ENCODE measurements at regions not wholly inside any gene's neighbourhood (a gene's known extent, or its start where the extent isn't known, plus 50 kb on each side); places are given as distances from the start of the nearest gene placed in this dataset.
"Not testable (repeated sequence)": the region's sequence is repeated elsewhere in the genome, so short reads cannot be mapped to it uniquely, and the experiment has no call there.

GRCh38 chr1:176396604-176397395 lies 66.2 kb upstream of the PAPPA2 start:
- H3K27me3 ChIP-seq (ENCODE audit: insufficient read depth, low read length, poor library complexity, severe bottlenecking); H2AFZ ChIP-seq (ENCODE audit: low read length); H3F3A ChIP-seq (ENCODE audit: low read depth); H3K36me3 ChIP-seq (ENCODE audit: insufficient read depth, low read length); H3K4me2 ChIP-seq (ENCODE audit: low read depth, low read length, poor library complexity, severe bottlenecking); H3K4me1 ChIP-seq (ENCODE audit: insufficient read depth, low read length, poor library complexity, severe bottlenecking); H3K79me2 ChIP-seq (ENCODE audit: insufficient read depth, low read length); H3K9me3 ChIP-seq (ENCODE audit: insufficient read depth, low read depth, low read length); H3K9ac ChIP-seq (ENCODE audit: low read depth, low read length, poor library complexity, severe bottlenecking); H3K9me2 ChIP-seq (replicated peaks; ENCODE audit: low read depth, low read length); H3K4me3 ChIP-seq (ENCODE audit: low read length, poor library complexity, severe bottlenecking); H4K20me1 ChIP-seq (ENCODE audit: insufficient read depth, low read length, poor library complexity, severe bottlenecking): not testable (repeated sequence)

GRCh38 chr1:176391621-176392020 lies 71.4 kb upstream of the PAPPA2 start:
- H2AFZ ChIP-seq (ENCODE audit: low read length), result no peak overlapping the region
- H3K4me3 ChIP-seq (ENCODE audit: low read length, poor library complexity, severe bottlenecking), result no peak overlapping the region
- H3F3A ChIP-seq (ENCODE audit: low read depth), result no peaks in the 10 kb centered on the region
- no peak overlapping the region for H3K9ac ChIP-seq (ENCODE audit: low read depth, low read length, poor library complexity, severe bottlenecking)
- no peaks in the 10 kb centered on the region for H3K36me3 ChIP-seq (ENCODE audit: insufficient read depth, low read length)
- no peaks in the 10 kb centered on the region for H4K20me1 ChIP-seq (ENCODE audit: insufficient read depth, low read length, poor library complexity, severe bottlenecking)
- no peaks in the 10 kb centered on the region for H3K9me2 ChIP-seq (replicated peaks; ENCODE audit: low read depth, low read length)
- no peaks in the 10 kb centered on the region for H3K4me1 ChIP-seq (ENCODE audit: insufficient read depth, low read length, poor library complexity, severe bottlenecking)
- no peaks in the 10 kb centered on the region for H3K9me3 ChIP-seq (ENCODE audit: insufficient read depth, low read depth, low read length)
- TF ChIP-seq EZH2phosphoT487 (IDR thresholded peaks at IDR 0.05; ENCODE audit: borderline replicate concordance) (no peak), CTCF (conservative IDR thresholded peaks at IDR 0.05; ENCODE audit: low read length) (no peak)
- H3K79me2 ChIP-seq (ENCODE audit: insufficient read depth, low read length), result no peaks in the 10 kb centered on the region
- H3K27me3 ChIP-seq (ENCODE audit: insufficient read depth, low read length, poor library complexity, severe bottlenecking), result no peaks in the 10 kb centered on the region
- H3K4me2 ChIP-seq (ENCODE audit: low read depth, low read length, poor library complexity, severe bottlenecking), result no peak overlapping the region

- Histone ChIP-seq H3K9me3 (ENCODE audit: insufficient read depth, low read depth, low read length) (no peaks in the 10 kb centered on the region), H3K9me2 (replicated peaks; ENCODE audit: low read depth, low read length) (no peaks in the 10 kb centered on the region), H3K36me3 (ENCODE audit: insufficient read depth, low read length) (no peaks in the 10 kb centered on the region), H3K9ac (ENCODE audit: low read depth, low read length, poor library complexity, severe bottlenecking) (no peak overlapping the region), H3F3A (ENCODE audit: low read depth) (no peaks in the 10 kb centered on the region), H4K20me1 (ENCODE audit: insufficient read depth, low read length, poor library complexity, severe bottlenecking) (no peaks in the 10 kb centered on the region), H3K79me2 (ENCODE audit: insufficient read depth, low read length) (no peaks in the 10 kb centered on the region), H3K4me1 (ENCODE audit: insufficient read depth, low read length, poor library complexity, severe bottlenecking) (no peaks in the 10 kb centered on the region), H3K4me2 (ENCODE audit: low read depth, low read length, poor library complexity, severe bottlenecking) (no peak overlapping the region), H3K4me3 (ENCODE audit: low read length, poor library complexity, severe bottlenecking) (no peak overlapping the region), H3K27me3 (ENCODE audit: insufficient read depth, low read length, poor library complexity, severe bottlenecking) (no peaks in the 10 kb centered on the region), H2AFZ (ENCODE audit: low read length) (no peak overlapping the region)
- no peak for TF ChIP-seq CTCF (conservative IDR thresholded peaks at IDR 0.05; ENCODE audit: low read length)
- no peak for TF ChIP-seq EZH2phosphoT487 (IDR thresholded peaks at IDR 0.05; ENCODE audit: borderline replicate concordance)
Measured at GRCh38 chr1:176384841-176385240, 78.1 kb upstream of the PAPPA2 start.

- Histone ChIP-seq H3K4me3 (ENCODE audit: low read length, poor library complexity, severe bottlenecking) (no peak overlapping the region), H3K27me3 (ENCODE audit: insufficient read depth, low read length, poor library complexity, severe bottlenecking) (no peaks in the 10 kb centered on the region), H3K9me3 (ENCODE audit: insufficient read depth, low read depth, low read length) (no peaks in the 10 kb centered on the region), H3K9ac (ENCODE audit: low read depth, low read length, poor library complexity, severe bottlenecking) (no peak overlapping the region), H3F3A (ENCODE audit: low read depth) (no peaks in the 10 kb centered on the region), H2AFZ (ENCODE audit: low read length) (no peak overlapping the region), H3K36me3 (ENCODE audit: insufficient read depth, low read length) (no peaks in the 10 kb centered on the region), H3K4me2 (ENCODE audit: low read depth, low read length, poor library complexity, severe bottlenecking) (no peak overlapping the region), H4K20me1 (ENCODE audit: insufficient read depth, low read length, poor library complexity, severe bottlenecking) (no peaks in the 10 kb centered on the region), H3K4me1 (ENCODE audit: insufficient read depth, low read length, poor library complexity, severe bottlenecking) (no peaks in the 10 kb centered on the region), H3K9me2 (replicated peaks; ENCODE audit: low read depth, low read length) (no peaks in the 10 kb centered on the region), H3K79me2 (ENCODE audit: insufficient read depth, low read length) (no peaks in the 10 kb centered on the region)
- no peak for TF ChIP-seq CTCF (conservative IDR thresholded peaks at IDR 0.05; ENCODE audit: low read length)
- TF ChIP-seq EZH2phosphoT487 (IDR thresholded peaks at IDR 0.05; ENCODE audit: borderline replicate concordance), result no peak
Measured at GRCh38 chr1:176382163-176382562, 80.8 kb upstream of the PAPPA2 start.
